Sciatic nerve (tissue), 2 donors: ENCODE measurements at regions not wholly inside any gene's neighbourhood (a gene's known extent, or its start where the extent isn't known, plus 50 kb on each side); places are given as distances from the start of the nearest gene placed in this dataset.

ENCODE experiments used
- ATAC-seq: fragments of 200-7000 bp; cut with Tn5 transposase; one replicate; pipeline ENCODE4 v1.9.1; 2020; ENCODE audit warnings: mild to moderate bottlenecking, moderate library complexity
- DNase-seq: peaks from one replicate; pipeline ENCODE4 v3.0.0-alpha.2; 2020; ENCODE audit warnings: low spot score
- intact Hi-C: fragments of 100-400 bp; cut with DNase I; formaldehyde crosslinking; loops from one replicate; pipeline ENCODE4 v1.14.2; 2022
- donor health status: DM: no; HTN: no; CAD: no.
- donor health status: DM: no; HTN: no; CAD: no.

GRCh38 chr2:2947406-2947805 is 430.2 kb downstream of the EIPR1 start:
- ATAC-seq (no peak), DNase-seq (no peak)
- intact Hi-C loops = no loop called here

GRCh38 chr2:2942906-2943305 is 434.7 kb downstream of the EIPR1 start:
- intact Hi-C loops = no loop called here
- ATAC-seq = no peak
- no peak for DNase-seq

GRCh38 chr2:2942225-2942624 is 435.4 kb downstream of the EIPR1 start:
- DNase-seq (no peak), ATAC-seq (no peak)
- intact Hi-C loops = no loop called here

GRCh38 chr2:2941205-2941604 is 436.4 kb downstream of the EIPR1 start:
- no peak for ATAC-seq
- intact Hi-C loops = no loop called here
- no peak for DNase-seq

- DNase-seq (no peak), ATAC-seq (no peak)
- intact Hi-C loops = no loop called here
Observed at GRCh38 chr2:2940702-2941101, 436.9 kb downstream of the EIPR1 start.

GRCh38 chr2:2940061-2940460 is 437.6 kb downstream of the EIPR1 start:
- intact Hi-C loops = no loop called here
- DNase-seq = no peak

GRCh38 chr2:2939078-2939795 is 438.4 kb downstream of the EIPR1 start:
- DNase-seq (no peak), ATAC-seq (no peak)
- intact Hi-C loops = no loop called here

More at GRCh38 chr2:2940061-2940460, 437.6 kb downstream of the EIPR1 start:
- ATAC-seq = no peak

GRCh38 chr2:2938481-2938880 is 439.1 kb downstream of the EIPR1 start:
- intact Hi-C loops = no loop called here
- no peak for ATAC-seq
- DNase-seq = no peak

GRCh38 chr2:2935445-2936149 is 442.0 kb downstream of the EIPR1 start:
- DNase-seq = no peak
- intact Hi-C loops = no loop called here
- ATAC-seq = no peak

- DNase-seq = no peak
- intact Hi-C loops = no loop called here
- ATAC-seq = no peak
Observed at GRCh38 chr2:2933426-2933825, 444.2 kb downstream of the EIPR1 start.

- DNase-seq (no peak), ATAC-seq (no peak)
- intact Hi-C loops = no loop called here
Observed at GRCh38 chr2:2932692-2933305, 444.8 kb downstream of the EIPR1 start.

GRCh38 chr2:2932189-2932588 is 445.4 kb downstream of the EIPR1 start:
- intact Hi-C loops = no loop called here
- DNase-seq (no peak), ATAC-seq (no peak)

- no peak for ATAC-seq
- no peak for DNase-seq
- intact Hi-C loops = no loop called here
Observed at GRCh38 chr2:2931318-2932075, 446.1 kb downstream of the EIPR1 start.

- ATAC-seq = no peak
- intact Hi-C loops = no loop called here
- DNase-seq = no peak
Observed at GRCh38 chr2:2930841-2931240, 446.8 kb downstream of the EIPR1 start.

GRCh38 chr2:2926858-2927175 is 450.8 kb downstream of the EIPR1 start:
- intact Hi-C loops = no loop called here
- DNase-seq (no peak), ATAC-seq (no peak)

- no peak for ATAC-seq
- DNase-seq = no peak
- intact Hi-C loops = no loop called here
Observed at GRCh38 chr2:2926009-2926857, 451.4 kb downstream of the EIPR1 start.

- intact Hi-C loops = no loop called here
- ATAC-seq (no peak), DNase-seq (no peak)
Observed at GRCh38 chr2:2922156-2922555, 455.5 kb downstream of the EIPR1 start.

GRCh38 chr2:2921011-2921720 is 456.5 kb downstream of the EIPR1 start:
- intact Hi-C loops = no loop called here
- DNase-seq (no peak), ATAC-seq (no peak)
